A549 (cell line): ENCODE measurements at regions not wholly inside any gene's neighbourhood (a gene's known extent, or its start where the extent isn't known, plus 50 kb on each side); places are given as distances from the start of the nearest gene placed in this dataset.
A peak's percentile ranks its signal among the peaks of the same experiment; 100 is the strongest.

Source experiments
- ATAC-seq, 2 experiments: fragments of 200-7000 bp in 1 of 2; fragments of >200 bp in 1 of 2; cut with Nextera tagmentation in 1 of 2; cut with Tn5 transposase in 1 of 2; 3 replicates each; pipeline versions ENCODE4 v1.8.0 to v1.9.1; 2018 to 2020; ENCODE audit warnings: mild to moderate bottlenecking in 1 of 2, moderate library complexity in 1 of 2
- CTCF ChIA-PET: fragments of 300-600 bp; sonication (Branson Sonifier 250); formaldehyde crosslinking; extraction: SDS; loops from one replicate; lab custom pipeline; 2021; ENCODE audit warnings: antibody characterized with exemption, inconsistent platforms; lab: Yijun Ruan, JAX
- POLR2A ChIA-PET: fragments of 350-600 bp; formaldehyde crosslinking; extraction: SDS; loops from one replicate; lab custom pipeline; 2021; ENCODE audit warnings: antibody characterized with exemption, inconsistent platforms; lab: Yijun Ruan, JAX
- DNase-seq, 2 experiments: peaks; one replicate each; pipeline versions ENCODE4 v3.0.0 to v3.0.0-alpha.2; 2011 to 2016; ENCODE audit warnings: low read depth in 1 of 2, low spot score in 1 of 2
- FAIRE-seq: peaks from 2 replicates; lab custom pipeline; 2011; peaks lifted over from hg19 to GRCh38; lab: Jason Lieb, UNC
- H3K27ac ChIP-seq, 2 experiments: fragments of >200 bp; sonication (Bioruptor Twin); formaldehyde crosslinking; 3 replicates each; pipeline ENCODE4 v1.5.1; 2016 to 2017
- H3K4me1 ChIP-seq: fragments of >200 bp; sonication (Bioruptor Twin); formaldehyde crosslinking; 3 replicates; pipeline ENCODE4 v1.6.1; 2016
- H3K4me2 ChIP-seq: fragments of >200 bp; sonication (Bioruptor Twin); formaldehyde crosslinking; 3 replicates; pipeline ENCODE4 v1.6.1; 2016
- H3K4me3 ChIP-seq: fragments of >200 bp; sonication (Bioruptor Twin); formaldehyde crosslinking; 3 replicates; pipeline ENCODE4 v1.5.1; 2016
- H3K9me3 ChIP-seq: fragments of >200 bp; sonication (Bioruptor Twin); formaldehyde crosslinking; 3 replicates; pipeline ENCODE4 v1.6.1; 2016
- CBX8 ChIP-seq: fragments of 200-600 bp; sonication (generic); IDR thresholded peaks from 2 replicates; pipeline ENCODE4 v1.6.1; 2016
- CHD4 ChIP-seq: fragments of 200-600 bp; sonication (generic); IDR thresholded peaks from 2 replicates; pipeline ENCODE4 v1.6.1; 2016; ENCODE audit warnings: antibody characterized with exemption, mild to moderate bottlenecking, borderline replicate concordance
- CTCF ChIP-seq: fragments of >200 bp; sonication (Bioruptor Twin); formaldehyde crosslinking; IDR thresholded peaks from 3 replicates; pipeline ENCODE4 v1.5.1; 2016
- E2F6 ChIP-seq: IDR thresholded peaks from 2 replicates; pipeline ENCODE4 v1.6.1; 2012; ENCODE audit warnings: low read depth, borderline replicate concordance
- ESRRA ChIP-seq: fragments of 150-350 bp; IDR thresholded peaks from 2 replicates; pipeline ENCODE4 v1.6.1; 2014; ENCODE audit warnings: mild to moderate bottlenecking, low read length, borderline replicate concordance
- FOSB ChIP-seq: fragments of 250-450 bp; sonication (Bioruptor Pico); IDR thresholded peaks from 2 replicates; pipeline ENCODE4 v1.5.0; 2020; ENCODE audit warnings: mild to moderate bottlenecking, moderate library complexity
- HEYL ChIP-seq: fragments of 250-450 bp; sonication (Bioruptor Pico); IDR thresholded peaks from 2 replicates; pipeline ENCODE4 v1.8.0; 2021; ENCODE audit warnings: mild to moderate bottlenecking, moderate library complexity
- HOXB5 ChIP-seq: fragments of 250-450 bp; sonication (Bioruptor Pico); IDR thresholded peaks from 2 replicates; pipeline ENCODE4 v1.5.0; 2020; ENCODE audit warnings: mild to moderate bottlenecking, moderate library complexity
- KDM5A ChIP-seq: fragments of 200-600 bp; sonication (generic); IDR thresholded peaks from 2 replicates; pipeline ENCODE4 v1.6.1; 2016; ENCODE audit warnings: antibody characterized with exemption, mild to moderate bottlenecking
- MAX ChIP-seq: IDR thresholded peaks from 2 replicates; pipeline ENCODE4 v1.6.1; 2012
- PBX3 ChIP-seq: IDR thresholded peaks from 2 replicates; pipeline ENCODE4 v1.6.1; 2012
- POLR2A ChIP-seq: IDR thresholded peaks from 2 replicates; pipeline ENCODE4 v1.6.1; 2012; ENCODE audit warnings: mild to moderate bottlenecking, low read length
- RAD21 ChIP-seq, 2 experiments: fragments of >200 bp in 1 of 2; sonication (Bioruptor Twin) in 1 of 2; formaldehyde crosslinking in 1 of 2; IDR thresholded peaks in 1 of 2; conservative IDR thresholded peaks in 1 of 2; 2 replicates in 1 of 2; 3 replicates in 1 of 2; pipeline ENCODE4 v1.6.1; 2012 to 2018; ENCODE audit warnings: inconsistent platforms in 1 of 2
- RNF2 ChIP-seq: fragments of 200-600 bp; sonication (generic); IDR thresholded peaks from 2 replicates; pipeline ENCODE4 v1.6.1; 2016; ENCODE audit warnings: low read depth, mild to moderate bottlenecking, antibody characterized with exemption, moderate library complexity, borderline replicate concordance
- SMC3 ChIP-seq: fragments of >200 bp; sonication (Bioruptor Twin); formaldehyde crosslinking; IDR thresholded peaks from 3 replicates; pipeline ENCODE4 v1.6.1; 2018; ENCODE audit warnings: inconsistent platforms
- SREBF2 ChIP-seq: fragments of 450-650 bp; IDR thresholded peaks from 2 replicates; pipeline ENCODE4 v1.6.1; 2014; ENCODE audit warnings: mild to moderate bottlenecking, moderate library complexity
- ZC3H11A ChIP-seq: fragments of 450-650 bp; IDR thresholded peaks from 2 replicates; pipeline ENCODE4 v1.6.1; 2014; ENCODE audit warnings: antibody characterized with exemption, mild to moderate bottlenecking
- ZFP36 ChIP-seq: fragments of 450-650 bp; IDR thresholded peaks from 2 replicates; pipeline ENCODE4 v1.6.1; 2014; ENCODE audit warnings: borderline replicate concordance; ENCODE audit not compliant: partially characterized antibody
- WGBS: methylation state at CpG from one replicate; pipeline ENCODE4 v1.1.6; 2017; ENCODE audit errors: missing lambda C conversion rate; 5-methylcytosine and 5-hydroxymethylcytosine counted together
- TF ChIP-seq, protein P1 (sequence below): fragments of 450-650 bp; IDR thresholded peaks from 2 replicates; pipeline ENCODE4 v1.6.1; 2014; ENCODE audit warnings: antibody characterized with exemption
- TF ChIP-seq, protein P2 (sequence below): fragments of 250-450 bp; sonication (Bioruptor Pico); IDR thresholded peaks from 2 replicates; pipeline ENCODE4 v1.5.0; 2021; ENCODE audit warnings: mild to moderate bottlenecking, moderate library complexity, borderline replicate concordance
- TF ChIP-seq, protein P3 (sequence below): fragments of >200 bp; sonication (Bioruptor Twin); formaldehyde crosslinking; IDR thresholded peaks from 2 replicates; pipeline ENCODE4 v1.6.1; 2016
- TF ChIP-seq, protein P4 (sequence below): fragments of 250-450 bp; sonication (Bioruptor Pico); IDR thresholded peaks from 2 replicates; pipeline ENCODE4 v1.5.0; 2020; ENCODE audit warnings: low read depth, mild to moderate bottlenecking, moderate library complexity

DNA sequence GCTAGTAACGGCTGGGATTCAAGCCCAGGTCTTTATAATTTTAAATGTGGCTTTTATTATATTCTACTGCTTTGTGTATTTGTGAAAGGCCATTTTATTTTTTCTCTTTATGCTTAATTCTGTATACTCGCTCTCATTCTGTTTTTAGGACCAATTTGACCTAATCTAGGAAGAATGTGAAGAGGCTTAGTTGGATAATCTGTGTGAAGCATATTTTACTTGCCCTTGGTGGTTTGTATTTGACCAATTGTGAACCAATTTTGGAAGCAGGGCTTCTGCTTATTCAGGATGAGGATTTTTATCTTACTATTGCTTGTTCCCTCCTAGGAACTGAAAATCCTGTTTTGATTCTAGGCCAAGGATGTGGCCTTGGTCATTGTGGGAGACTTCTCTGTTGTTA is 113.1 kb downstream of the TTC6 start:
- Histone ChIP-seq H3K9me3 (no peaks in the 10 kb centered on the region), H3K4me1 (no peaks in the 10 kb centered on the region), H3K4me3 (no peak overlapping the region), H3K4me2 (no peak overlapping the region), H3K27ac (no peak overlapping the region)
- FAIRE-seq (no peak), DNase-seq (no peak), ATAC-seq (no peak)
- CTCF ChIA-PET = interaction anchor here (1.6 to 3.6 kb wide), 2 partner anchors 79 to 167 kb away, joined by 3 to 45 read pairs; no protein-coding TSS in a partner anchor
- POLR2A ChIA-PET = no interaction called here
- 68% methylated on average over 2 of the region's 2 CpGs for WGBS
- TF ChIP-seq ESRRA (no peak), SMC3 (no peak), MAX (no peak), POLR2A (no peak), E2F6 (no peak), KDM5A (no peak), HEYL (CRISPR knock-in tag) (no peak), HOXB5 (CRISPR knock-in tag) (no peak), ZFP36 (no peak), PBX3 (no peak), ZC3H11A (no peak), RNF2 (no peak), SREBF2 (no peak), FOSB (CRISPR knock-in tag) (no peak), CBX8 (no peak)
- TF ChIP-seq, protein P1, sequence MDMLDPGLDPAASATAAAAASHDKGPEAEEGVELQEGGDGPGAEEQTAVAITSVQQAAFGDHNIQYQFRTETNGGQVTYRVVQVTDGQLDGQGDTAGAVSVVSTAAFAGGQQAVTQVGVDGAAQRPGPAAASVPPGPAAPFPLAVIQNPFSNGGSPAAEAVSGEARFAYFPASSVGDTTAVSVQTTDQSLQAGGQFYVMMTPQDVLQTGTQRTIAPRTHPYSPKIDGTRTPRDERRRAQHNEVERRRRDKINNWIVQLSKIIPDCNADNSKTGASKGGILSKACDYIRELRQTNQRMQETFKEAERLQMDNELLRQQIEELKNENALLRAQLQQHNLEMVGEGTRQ = no peak
- TF ChIP-seq, protein P2, sequence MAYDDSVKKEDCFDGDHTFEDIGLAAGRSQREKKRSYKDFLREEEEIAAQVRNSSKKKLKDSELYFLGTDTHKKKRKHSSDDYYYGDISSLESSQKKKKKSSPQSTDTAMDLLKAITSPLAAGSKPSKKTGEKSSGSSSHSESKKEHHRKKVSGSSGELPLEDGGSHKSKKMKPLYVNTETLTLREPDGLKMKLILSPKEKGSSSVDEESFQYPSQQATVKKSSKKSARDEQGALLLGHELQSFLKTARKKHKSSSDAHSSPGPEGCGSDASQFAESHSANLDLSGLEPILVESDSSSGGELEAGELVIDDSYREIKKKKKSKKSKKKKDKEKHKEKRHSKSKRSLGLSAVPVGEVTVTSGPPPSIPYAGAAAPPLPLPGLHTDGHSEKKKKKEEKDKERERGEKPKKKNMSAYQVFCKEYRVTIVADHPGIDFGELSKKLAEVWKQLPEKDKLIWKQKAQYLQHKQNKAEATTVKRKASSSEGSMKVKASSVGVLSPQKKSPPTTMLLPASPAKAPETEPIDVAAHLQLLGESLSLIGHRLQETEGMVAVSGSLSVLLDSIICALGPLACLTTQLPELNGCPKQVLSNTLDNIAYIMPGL (CRISPR knock-in tag) = no peak
- TF ChIP-seq, protein P3, sequence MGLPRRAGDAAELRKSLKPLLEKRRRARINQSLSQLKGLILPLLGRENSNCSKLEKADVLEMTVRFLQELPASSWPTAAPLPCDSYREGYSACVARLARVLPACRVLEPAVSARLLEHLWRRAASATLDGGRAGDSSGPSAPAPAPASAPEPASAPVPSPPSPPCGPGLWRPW = no peak
- TF ChIP-seq, protein P4, sequence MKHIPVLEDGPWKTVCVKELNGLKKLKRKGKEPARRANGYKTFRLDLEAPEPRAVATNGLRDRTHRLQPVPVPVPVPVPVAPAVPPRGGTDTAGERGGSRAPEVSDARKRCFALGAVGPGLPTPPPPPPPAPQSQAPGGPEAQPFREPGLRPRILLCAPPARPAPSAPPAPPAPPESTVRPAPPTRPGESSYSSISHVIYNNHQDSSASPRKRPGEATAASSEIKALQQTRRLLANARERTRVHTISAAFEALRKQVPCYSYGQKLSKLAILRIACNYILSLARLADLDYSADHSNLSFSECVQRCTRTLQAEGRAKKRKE (CRISPR knock-in tag) = no peak

- FAIRE-seq = peak; percentile 70
Measured at GRCh38 chr14:37709419-37710195, 114.2 kb downstream of the TTC6 start.

More at GRCh38 chr14:37709419-37710195, 114.2 kb downstream of the TTC6 start:
- Histone ChIP-seq H3K9me3 (no peaks in the 10 kb centered on the region), H3K4me2 (no peak overlapping the region)
- ATAC-seq = no peak
- POLR2A ChIA-PET = no interaction called here
- TF ChIP-seq PBX3 (no peak), SMC3 (peak; percentile 57), CTCF (peak; percentile 55), RAD21 (conservative IDR thresholded peaks at IDR 0.05 in 1 of 2, IDR thresholded peaks at IDR 0.05 in 1 of 2) (peak; percentile 66 to 67; a peak in 4 of 5 replicates), KDM5A (no peak), CHD4 (no peak)
- TF ChIP-seq, protein P3 = no peak
- TF ChIP-seq, all 56 proteins: peak for 3
- CTCF ChIA-PET = interaction anchor here (0.6 to 3.6 kb wide), 14 partner anchors 9 to 1303 kb away, joined by 3 to 45 read pairs (median 3); no protein-coding TSS in a partner anchor
- Histone ChIP-seq H3K4me1 (no peaks in the 10 kb centered on the region), H3K4me3 (no peak overlapping the region), H3K27ac (no peak overlapping the region)
- 69% methylated on average over 3 of the region's 3 CpGs for WGBS
- peak in 1 of 2 experiments; percentile 23 for DNase-seq
